Neuron (in vitro differentiated cells): ENCODE measurements at regions not wholly inside any gene's neighbourhood (a gene's known extent, or its start where the extent isn't known, plus 50 kb on each side); places are given as distances from the start of the nearest gene placed in this dataset.

ENCODE experiments used
- H2AFZ ChIP-seq: one replicate; pipeline ENCODE4 v1.6.1; 2013; ENCODE audit warnings: low read depth, mild to moderate bottlenecking, inconsistent platforms, low read length, moderate library complexity
- H3K27me3 ChIP-seq: one replicate; pipeline ENCODE4 v1.6.1; 2013; ENCODE audit warnings: low read length; ENCODE audit not compliant: insufficient read depth
- H3K36me3 ChIP-seq: one replicate; pipeline ENCODE4 v1.6.1; 2013; ENCODE audit warnings: low read length; ENCODE audit not compliant: insufficient read depth
- H3K4me1 ChIP-seq: one replicate; pipeline ENCODE4 v1.6.1; 2013; ENCODE audit warnings: low read length; ENCODE audit not compliant: insufficient read depth
- H3K4me3 ChIP-seq: 2 replicates; pipeline ENCODE4 v1.5.1; 2013; ENCODE audit warnings: mild to moderate bottlenecking, low read length, moderate library complexity
- H3K9me3 ChIP-seq: one replicate; pipeline ENCODE4 v1.6.1; 2013; ENCODE audit warnings: low read length

- H3K27me3 ChIP-seq: no peaks in the 10 kb centered on the region
- no peaks in the 10 kb centered on the region for H3K36me3 ChIP-seq
- no peak overlapping the region for H2AFZ ChIP-seq
- H3K9me3 ChIP-seq: no peaks in the 10 kb centered on the region
- H3K4me3 ChIP-seq: no peak overlapping the region
- H3K4me1 ChIP-seq: no peaks in the 10 kb centered on the region
Observed at GRCh38 chr3:99505646-99506269, 132.6 kb upstream of the COL8A1 start.

DNA sequence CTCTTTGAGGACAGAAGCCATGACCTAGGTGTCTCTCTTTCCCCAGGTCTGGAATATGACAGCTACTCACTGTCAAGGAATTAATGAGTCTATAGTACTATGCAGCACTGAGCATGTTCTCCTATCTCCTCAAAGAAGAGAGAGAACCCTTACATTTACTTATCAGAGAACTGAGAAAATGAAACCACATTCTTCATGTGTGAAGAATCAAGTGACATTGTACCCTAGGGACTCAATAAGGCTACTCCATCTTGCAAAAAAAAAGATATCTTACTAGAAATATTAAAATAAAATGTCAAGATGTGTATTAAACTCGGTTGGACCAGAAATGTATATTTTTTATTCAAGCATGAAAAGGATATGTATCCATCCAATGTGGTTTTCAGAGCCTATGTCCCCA, 133.2 kb upstream of the COL8A1 start:
- Histone ChIP-seq H3K36me3 (no peaks in the 10 kb centered on the region), H3K4me1 (no peaks in the 10 kb centered on the region), H3K4me3 (no peak overlapping the region), H3K9me3 (no peaks in the 10 kb centered on the region), H3K27me3 (no peaks in the 10 kb centered on the region), H2AFZ (no peak overlapping the region)

DNA sequence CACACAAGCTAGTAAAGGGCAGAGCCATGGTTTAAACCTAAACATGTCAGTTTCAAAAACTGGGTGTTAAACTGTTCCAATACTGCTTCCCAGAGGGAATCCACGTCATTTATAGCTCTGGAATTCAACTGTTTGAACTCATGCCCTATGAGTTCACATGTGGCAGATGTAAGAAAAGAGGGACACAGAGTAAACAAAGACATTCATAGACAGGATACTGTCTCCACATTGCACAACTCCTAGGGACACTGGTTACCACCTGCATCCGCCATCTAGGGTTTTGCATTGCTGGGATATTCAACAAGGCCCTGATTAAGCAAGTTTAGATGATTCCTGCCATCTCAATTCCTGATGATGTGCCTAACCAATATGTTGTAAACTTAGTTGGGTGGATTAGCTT, 134.1 kb upstream of the COL8A1 start:
- Histone ChIP-seq H3K27me3 (no peaks in the 10 kb centered on the region), H3K36me3 (no peaks in the 10 kb centered on the region), H3K4me3 (no peak overlapping the region), H3K9me3 (no peaks in the 10 kb centered on the region), H3K4me1 (no peaks in the 10 kb centered on the region), H2AFZ (no peak overlapping the region)

DNA sequence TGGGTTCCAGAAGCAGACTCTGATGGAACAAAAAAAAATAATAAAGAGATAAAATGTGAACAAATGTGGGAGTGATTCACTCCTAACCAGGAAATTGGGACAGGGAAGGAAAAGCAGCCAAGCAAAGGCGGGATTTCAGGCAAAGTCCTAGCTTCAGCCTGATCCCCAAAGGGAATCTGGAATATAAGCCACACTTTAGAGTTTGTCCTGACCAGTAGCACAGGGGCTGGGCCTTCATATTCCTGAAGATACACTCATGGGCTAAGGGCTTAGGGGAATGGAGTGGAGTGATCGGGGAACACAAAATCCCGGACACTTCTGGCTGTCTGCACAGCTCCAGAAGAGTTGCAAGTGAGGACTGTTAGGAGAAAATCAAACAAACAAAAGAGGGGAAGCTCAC, 135.0 kb upstream of the COL8A1 start:
- H3K9me3 ChIP-seq: no peaks in the 10 kb centered on the region
- H2AFZ ChIP-seq: no peak overlapping the region
- no peaks in the 10 kb centered on the region for H3K4me1 ChIP-seq
- no peaks in the 10 kb centered on the region for H3K36me3 ChIP-seq
- H3K27me3 ChIP-seq: no peaks in the 10 kb centered on the region
- no peak overlapping the region for H3K4me3 ChIP-seq

DNA sequence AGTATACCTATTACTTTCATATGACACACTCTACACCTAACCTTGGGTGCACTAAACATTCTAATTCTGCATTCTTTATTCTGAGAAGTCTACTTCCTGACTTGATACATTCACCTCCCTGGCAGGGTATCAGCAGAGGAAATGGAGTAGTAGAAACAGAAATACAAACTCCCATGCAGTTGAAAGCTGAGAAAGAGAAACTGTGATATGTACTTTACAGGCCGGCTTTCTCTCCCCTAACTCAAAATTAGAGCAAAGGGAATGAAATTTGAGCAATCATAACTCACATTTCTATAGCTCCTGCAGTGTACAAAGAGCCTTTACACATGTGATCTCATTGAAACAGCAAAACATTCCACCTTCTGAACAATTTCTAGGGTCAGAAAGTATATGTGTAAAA, 135.5 kb upstream of the COL8A1 start:
- no peak overlapping the region for H3K4me3 ChIP-seq
- H2AFZ ChIP-seq: no peak overlapping the region
- no peaks in the 10 kb centered on the region for H3K36me3 ChIP-seq
- H3K4me1 ChIP-seq: no peaks in the 10 kb centered on the region
- no peaks in the 10 kb centered on the region for H3K9me3 ChIP-seq
- H3K27me3 ChIP-seq: no peaks in the 10 kb centered on the region

DNA sequence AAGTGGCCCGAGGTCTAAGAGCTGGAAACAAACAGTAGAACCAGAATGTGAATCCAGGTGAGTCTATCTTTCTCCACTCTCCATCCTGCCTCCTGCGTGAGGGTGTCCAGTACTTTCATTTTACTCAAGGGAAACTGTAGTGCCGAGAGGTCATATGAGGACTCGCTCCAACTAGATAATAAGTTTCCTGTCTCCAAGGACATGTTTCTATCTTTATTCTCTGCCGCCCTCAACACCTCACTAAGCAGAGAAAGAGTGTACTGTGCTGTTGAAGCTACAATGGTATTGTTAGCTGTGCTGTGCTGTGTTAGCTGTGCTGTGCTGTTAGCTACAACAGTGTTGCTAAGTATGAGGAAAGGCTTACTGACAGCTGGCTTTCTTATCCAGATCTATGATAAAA, 137.9 kb upstream of the COL8A1 start:
- H3K4me1 ChIP-seq: no peaks in the 10 kb centered on the region
- no peaks in the 10 kb centered on the region for H3K27me3 ChIP-seq
- no peaks in the 10 kb centered on the region for H3K9me3 ChIP-seq
- no peak overlapping the region for H3K4me3 ChIP-seq
- H3K36me3 ChIP-seq: no peaks in the 10 kb centered on the region
- no peak overlapping the region for H2AFZ ChIP-seq

DNA sequence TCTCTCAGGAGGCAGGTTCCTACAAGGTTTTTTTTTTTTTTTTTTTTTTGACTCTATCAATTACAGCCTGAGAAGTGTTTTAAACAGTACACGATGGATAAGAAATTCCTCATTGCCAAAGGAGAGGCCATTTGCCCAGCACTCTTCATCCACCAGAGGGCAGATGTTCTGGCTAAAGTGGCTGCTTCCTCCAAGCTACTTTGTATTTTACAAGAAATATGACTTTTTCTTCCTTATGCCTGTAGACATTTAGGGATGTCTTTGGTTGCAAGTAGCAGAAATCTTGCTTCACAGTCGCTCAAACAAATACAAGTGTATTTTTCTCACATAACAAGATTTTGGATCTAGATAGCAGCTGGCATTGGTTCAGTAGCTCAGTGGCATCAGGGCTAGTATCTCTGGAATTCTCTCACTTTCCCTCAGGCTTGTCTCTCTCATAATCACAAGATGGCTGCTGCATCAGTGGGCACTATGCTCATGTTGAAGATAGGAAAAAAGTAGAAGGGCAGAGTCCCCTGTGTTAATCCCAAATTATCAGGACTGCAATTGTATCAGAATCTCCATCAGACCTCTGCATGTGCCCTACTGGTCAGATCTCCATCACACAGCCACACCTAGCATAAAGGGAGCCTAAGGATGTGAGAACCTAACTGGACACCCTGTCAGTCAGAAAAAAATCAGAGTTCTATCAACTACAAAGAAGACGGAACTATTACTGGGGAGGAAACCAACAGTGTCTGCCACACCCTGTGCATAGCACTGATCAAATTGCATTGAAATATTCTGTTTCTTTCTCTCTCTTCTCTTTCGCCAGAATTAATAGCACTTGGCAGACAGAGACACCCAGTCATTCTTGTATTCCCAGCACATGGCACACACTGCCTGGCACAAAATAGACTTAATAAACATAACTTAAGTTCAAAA, 138.9 kb upstream of the COL8A1 start:
- Histone ChIP-seq H3K4me1 (no peaks in the 10 kb centered on the region), H3K9me3 (no peaks in the 10 kb centered on the region), H3K4me3 (no peak overlapping the region), H3K27me3 (no peaks in the 10 kb centered on the region), H3K36me3 (no peaks in the 10 kb centered on the region), H2AFZ (no peak overlapping the region)

DNA sequence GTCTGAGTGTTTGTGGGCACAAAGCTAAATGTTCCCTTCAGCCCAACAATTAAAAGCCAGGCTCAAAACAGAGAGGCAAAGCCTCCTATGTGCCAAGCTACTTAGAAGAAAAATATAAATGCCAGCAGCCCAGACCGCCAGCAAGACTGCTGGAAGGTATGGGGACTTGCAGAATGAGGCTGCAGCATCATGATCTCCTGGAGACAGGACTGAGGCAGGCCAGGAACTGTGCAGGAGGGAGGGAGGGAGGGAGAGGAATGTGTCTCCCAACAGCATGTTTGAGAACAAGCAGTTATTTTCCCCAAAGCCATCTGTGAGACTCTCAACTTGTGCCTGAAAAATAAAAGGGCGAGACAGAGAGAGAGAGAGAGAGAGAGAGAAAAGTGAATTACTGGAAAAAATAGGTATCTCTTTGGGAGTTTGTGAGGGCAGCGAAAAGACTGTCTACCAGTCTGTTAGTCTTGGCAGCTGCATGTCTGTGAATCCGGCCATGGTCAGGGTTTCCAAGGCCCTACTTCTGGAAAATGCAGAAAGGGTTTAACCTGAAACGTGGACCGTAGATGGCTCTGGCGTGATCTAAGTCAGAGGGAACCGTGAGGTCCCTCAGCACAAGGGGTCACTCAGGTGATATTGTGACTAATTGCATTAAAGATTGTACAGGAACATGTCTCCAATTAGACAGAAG, 139.7 kb upstream of the COL8A1 start:
- H3K4me3 ChIP-seq: no peak overlapping the region
- H3K9me3 ChIP-seq: no peaks in the 10 kb centered on the region
- no peaks in the 10 kb centered on the region for H3K36me3 ChIP-seq
- H3K4me1 ChIP-seq: no peaks in the 10 kb centered on the region
- no peak overlapping the region for H2AFZ ChIP-seq
- no peaks in the 10 kb centered on the region for H3K27me3 ChIP-seq

- Histone ChIP-seq H3K4me3 (no peak overlapping the region), H2AFZ (no peak overlapping the region), H3K4me1 (peaks cover 4% of the 10 kb centered on the region), H3K9me3 (no peaks in the 10 kb centered on the region), H3K36me3 (no peaks in the 10 kb centered on the region), H3K27me3 (no peaks in the 10 kb centered on the region)
Observed at GRCh38 chr3:99487894-99488293, 150.5 kb upstream of the COL8A1 start.

DNA sequence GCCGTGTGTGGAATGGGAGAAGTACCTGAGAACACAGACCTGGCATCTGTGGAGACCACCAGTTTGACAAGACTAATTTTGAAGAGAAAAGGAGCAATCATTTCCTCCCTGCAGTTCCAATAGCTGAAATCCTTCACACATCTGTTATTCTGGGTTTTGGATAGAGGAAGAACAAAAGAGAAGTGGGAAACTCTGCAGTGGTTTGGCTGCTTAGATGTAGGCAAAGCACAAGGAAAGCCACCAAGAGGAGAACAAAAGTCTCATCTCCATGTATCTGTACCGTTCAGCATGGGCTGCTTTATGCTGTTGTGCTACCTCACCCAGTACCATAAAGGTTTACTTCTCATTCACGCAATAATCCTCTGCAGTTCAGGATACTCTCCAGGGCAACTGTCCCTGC, 153.1 kb upstream of the COL8A1 start:
- Histone ChIP-seq H3K9me3 (no peaks in the 10 kb centered on the region), H3K27me3 (no peaks in the 10 kb centered on the region), H3K36me3 (no peaks in the 10 kb centered on the region), H3K4me1 (peaks cover 4% of the 10 kb centered on the region), H2AFZ (no peak overlapping the region), H3K4me3 (no peak overlapping the region)

DNA sequence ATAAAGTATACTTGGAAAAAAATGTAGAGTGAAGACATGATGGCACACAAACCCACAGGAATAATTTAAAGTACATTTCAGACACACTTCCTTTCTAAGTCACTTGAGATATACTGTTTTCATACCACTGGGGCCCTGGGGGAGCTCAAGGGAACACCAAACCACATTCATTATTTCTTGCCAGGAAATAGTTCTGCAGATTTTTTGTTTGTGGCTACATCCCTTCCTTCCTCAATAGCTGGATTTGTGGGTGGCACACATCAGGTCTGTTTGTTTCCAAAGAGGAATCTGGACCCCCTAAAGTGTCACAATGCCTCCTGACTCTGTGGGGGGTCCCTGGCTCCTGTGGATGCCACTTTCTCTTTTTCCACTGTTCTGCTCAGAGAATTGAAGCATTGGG, 153.5 kb upstream of the COL8A1 start:
- Histone ChIP-seq H3K9me3 (no peaks in the 10 kb centered on the region), H2AFZ (no peak overlapping the region), H3K4me3 (no peak overlapping the region), H3K36me3 (no peaks in the 10 kb centered on the region), H3K27me3 (no peaks in the 10 kb centered on the region), H3K4me1 (peaks cover 4% of the 10 kb centered on the region)

GRCh38 chr3:99483841-99484240, 154.6 kb upstream of the COL8A1 start:
- Histone ChIP-seq H3K4me3 (no peak overlapping the region), H3K9me3 (no peaks in the 10 kb centered on the region), H2AFZ (no peak overlapping the region), H3K36me3 (no peaks in the 10 kb centered on the region), H3K27me3 (no peaks in the 10 kb centered on the region), H3K4me1 (peaks cover 4% of the 10 kb centered on the region)

- H2AFZ ChIP-seq: no peak overlapping the region
- no peak overlapping the region for H3K4me3 ChIP-seq
- peaks cover 4% of the 10 kb centered on the region for H3K4me1 ChIP-seq
- no peaks in the 10 kb centered on the region for H3K27me3 ChIP-seq
- H3K9me3 ChIP-seq: no peaks in the 10 kb centered on the region
- no peaks in the 10 kb centered on the region for H3K36me3 ChIP-seq
Observed at GRCh38 chr3:99482191-99482590, 156.2 kb upstream of the COL8A1 start.
